NCI-H1694 treated with DMSO at 0.1 percent for 48 hours (cell line): ENCODE measurements at regions not wholly inside any gene's neighbourhood (a gene's known extent, or its start where the extent isn't known, plus 50 kb on each side); places are given as distances from the start of the nearest gene placed in this dataset.

ENCODE experiments used
- DNase-seq: peaks from one replicate; lab custom pipeline; 2025; lab: John Stamatoyannopoulos, UW

DNA sequence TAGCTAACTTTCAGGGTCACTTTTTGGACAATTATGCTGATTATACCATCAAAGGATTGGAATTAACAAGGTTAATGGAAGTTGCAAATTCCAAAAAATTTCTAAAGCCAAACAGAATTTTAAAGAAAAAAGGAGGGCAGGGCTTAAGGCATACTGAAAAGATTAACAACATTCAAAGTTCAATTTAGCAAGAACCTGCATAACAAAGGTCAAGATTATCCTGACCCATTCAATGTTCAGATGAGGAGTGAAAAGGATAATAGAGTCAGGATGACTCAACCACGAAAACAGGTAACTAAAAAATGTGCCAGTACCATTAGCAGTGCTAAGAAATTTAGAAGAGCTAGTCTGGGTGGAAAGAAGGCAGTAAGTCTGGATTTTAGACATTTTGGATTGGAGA is 139.8 kb upstream of the HNMT start:
- no peak for DNase-seq

DNA sequence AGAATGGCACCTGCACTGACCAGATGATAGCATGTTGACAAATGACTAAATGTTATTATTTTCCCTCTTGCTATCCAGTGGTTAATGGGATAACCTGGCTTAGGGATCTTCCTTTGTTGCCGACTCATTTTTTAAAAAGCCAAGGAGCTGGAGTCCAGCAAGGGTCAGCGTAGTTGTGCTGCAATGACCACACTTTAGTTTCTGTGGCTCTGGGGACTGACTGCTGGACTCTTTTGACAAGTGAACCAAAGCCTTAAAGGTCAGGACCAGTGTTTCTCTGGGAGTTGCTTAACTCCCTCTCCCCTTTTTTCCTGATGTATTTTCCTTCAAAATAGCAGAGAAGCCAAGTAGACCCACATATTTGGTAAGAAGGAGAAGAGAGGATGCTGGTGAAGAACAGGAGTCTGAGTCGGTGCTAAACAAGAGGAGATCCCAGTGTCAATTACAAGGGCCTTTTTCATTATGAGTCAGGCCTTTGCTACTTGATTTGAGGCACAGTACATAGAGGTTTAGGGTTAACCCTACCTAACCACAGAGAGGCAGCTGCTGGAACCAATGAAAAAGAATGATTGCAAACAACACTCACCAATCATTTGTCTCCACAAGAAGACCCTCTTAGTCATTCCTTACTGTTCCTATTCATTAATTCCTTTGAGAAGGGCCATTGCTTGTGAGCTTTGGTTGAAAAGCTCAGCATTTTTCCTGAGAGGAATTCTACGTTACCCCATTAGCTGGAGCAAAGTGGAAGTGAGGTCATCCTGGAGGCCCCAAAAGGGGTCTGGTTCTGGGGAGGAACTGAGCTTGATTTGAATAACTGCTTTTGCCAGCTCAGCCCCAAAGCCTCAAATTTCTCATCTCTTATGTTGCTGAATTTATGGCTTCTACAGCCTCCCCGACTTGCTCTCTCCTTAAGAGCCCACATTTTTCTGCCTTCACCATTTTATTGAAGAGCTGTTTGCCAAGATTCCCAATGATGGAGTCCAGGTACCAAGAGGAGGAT is 137.6 kb upstream of the HNMT start:
- no peak for DNase-seq

DNA sequence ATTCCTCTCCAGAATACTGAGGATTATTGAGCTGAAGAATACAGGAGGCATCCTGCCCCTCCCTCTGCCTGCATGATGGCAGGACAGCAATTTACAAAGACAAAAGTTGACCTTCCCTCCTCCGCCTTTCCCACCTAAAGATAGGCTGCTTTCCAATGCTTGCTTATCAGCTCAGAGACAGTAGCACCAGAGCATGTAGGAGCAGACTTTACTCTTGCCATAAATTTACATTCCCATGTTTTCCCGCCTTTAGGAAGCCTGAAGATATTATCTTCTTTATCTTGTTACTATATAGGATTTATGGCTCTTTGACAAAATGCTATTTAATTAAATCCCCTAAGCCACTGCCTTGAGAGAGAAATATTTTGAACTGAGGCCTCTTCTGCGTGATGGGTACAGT is 135.6 kb upstream of the HNMT start:
- DNase-seq: no peak

DNA sequence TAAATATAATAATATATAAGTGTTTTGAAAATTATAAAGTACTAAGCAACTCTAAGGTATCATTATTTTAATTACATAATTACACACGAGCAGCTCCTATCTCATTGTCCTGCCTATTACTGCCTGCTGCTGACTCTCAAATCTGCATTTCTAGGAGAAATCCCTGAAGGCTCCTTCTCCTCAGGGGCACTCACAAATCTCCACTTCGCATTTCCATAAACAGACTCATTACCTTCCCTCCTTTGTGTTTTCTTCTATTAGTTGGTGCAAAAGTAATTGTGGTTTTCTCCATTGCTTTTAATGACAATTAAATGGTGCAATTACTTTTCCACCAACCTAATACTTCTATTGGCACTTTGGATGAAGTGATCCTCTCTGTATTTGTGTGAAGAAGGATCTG is 135.0 kb upstream of the HNMT start:
- no peak for DNase-seq

DNA sequence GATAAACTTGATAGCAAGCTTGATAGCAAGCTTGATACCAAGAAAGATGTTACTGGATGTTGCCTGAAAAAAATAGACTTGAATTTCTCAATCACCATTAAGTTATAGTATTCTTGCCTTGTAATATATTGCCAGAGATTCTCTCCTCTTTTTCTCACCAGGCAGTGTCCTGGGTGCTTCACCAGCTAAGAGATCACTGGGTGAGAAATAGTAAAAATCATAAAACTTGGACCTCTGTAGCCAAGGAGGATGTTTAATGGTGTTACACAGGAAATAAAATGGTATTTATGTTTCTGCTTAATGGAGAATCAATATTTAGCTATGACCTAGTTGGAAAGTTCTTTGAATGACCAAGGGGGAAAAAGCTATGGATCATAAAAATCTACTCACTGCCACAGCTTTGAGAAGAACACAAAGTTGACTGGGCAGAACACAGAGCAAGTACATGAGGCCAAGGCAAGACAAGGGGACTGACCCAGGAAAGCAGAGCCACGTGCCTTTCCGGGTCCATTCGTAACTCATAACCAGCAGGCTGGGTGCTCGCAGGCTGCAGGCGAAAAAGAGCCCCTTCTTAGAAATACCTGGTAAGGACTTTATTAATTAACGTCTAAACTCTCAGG is 129.4 kb upstream of the HNMT start:
- no peak for DNase-seq

DNA sequence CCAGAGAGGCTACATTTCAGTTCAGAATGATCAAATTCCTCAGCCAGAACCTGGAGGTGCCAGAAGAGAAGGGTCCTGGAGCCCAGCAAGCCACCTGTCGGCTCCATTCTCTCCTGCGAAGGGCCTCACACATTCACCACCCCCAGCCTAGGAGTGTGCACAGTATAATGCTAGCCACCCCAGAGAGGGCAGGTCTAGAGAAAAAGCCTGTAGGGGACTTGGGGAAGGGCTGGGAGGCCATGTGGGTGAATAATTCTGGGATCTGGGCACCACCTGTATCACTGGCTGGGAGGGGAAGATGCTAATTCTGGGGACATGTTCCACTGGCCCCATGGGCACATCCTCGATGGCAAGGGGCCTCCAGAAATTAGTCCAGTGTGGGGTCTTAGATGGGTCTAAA is 127.6 kb upstream of the HNMT start:
- DNase-seq: no peak

DNA sequence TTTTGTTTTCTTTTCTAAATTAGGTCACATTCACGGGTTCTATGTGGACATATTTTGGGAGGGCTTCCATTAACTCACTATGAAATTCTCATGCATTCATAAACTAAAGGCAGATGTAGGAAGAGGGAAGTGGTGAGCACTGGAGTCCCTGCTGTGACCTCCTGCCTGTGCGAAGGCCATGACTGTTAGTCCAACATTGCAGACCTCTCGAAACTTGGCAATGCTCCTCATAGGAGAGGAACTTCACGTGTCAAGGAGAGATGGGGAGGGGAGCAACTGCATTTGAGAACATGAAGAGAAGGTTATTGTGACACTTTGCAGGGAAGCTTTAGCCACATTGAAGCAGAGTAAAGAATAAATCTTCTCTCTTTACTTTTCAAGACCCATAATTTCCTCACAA is 126.4 kb upstream of the HNMT start:
- DNase-seq: no peak

DNA sequence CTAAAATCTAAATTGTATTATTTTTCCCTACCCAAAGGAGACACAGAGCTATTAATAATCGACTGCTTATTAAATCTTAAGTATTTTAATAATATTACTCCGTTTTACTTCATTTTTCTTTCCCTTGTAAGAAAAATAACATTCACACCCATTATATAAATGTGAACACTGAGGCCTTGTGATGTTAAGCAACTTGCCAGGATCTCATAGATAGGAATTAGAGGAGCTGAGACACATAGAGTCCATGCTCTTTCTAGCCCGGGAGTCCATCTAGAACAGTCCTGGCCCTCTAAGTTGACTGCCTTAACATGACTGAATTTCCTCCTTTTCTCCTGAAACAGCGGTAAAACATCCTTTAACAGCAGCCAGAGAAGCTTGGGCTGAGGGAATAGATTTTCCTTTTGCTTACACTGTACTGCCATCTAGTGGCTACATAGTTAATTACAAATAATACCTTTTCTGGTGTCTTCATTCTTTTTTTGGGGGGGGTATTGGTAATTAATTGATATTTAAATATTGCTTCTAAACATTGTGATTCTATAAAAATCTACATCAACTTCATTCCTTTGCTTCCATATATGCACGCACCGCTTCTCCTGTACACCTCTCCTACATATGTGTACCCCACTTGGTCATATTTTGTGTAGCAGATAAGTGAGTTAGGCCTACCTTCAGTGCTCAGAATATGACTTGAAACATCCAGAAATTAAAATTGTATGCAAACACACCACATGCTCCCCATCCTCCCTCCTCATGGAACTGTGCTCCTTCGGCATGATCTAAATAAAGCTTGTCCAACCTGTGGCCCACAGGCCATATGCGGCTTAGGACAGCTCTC is 125.8 kb upstream of the HNMT start:
- peak; percentile 62 for DNase-seq

DNA sequence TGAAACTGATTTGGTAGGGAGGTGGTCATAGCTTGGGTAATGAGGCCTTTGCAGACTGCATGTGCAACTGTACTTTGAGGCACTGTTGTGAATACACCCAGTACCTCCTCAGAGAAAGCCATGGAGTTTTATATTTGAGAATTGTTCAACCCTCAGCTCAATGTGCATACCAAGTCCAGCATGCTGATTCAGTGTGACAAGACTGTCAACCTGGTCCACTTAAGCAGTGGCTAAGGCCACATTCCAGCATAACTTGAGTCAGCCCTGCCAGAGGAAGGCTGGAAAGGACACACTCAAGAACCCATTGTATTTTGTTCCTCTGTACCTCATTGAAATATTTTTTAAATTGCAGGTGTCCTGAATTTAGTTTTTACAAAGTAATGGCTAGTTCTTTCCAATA is 121.8 kb upstream of the HNMT start:
- no peak for DNase-seq

DNA sequence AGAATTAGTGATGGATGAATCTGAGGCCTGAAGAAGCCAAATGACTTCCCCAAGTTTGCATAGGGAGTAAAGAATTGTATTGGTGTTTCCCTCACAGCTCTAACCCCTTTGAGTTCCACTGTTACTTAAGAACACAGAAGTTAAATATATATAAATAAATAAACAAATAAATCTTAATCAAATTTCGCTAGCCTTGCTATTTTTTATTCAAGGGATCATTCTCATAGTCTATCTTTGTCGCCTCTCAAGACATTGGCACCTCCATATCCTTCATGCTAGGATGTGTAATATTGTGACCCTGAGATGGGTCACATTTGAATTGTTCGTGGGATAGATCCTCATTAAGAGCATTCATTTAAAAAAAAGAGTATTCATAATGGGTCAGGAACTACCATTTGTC is 121.3 kb upstream of the HNMT start:
- no peak for DNase-seq

DNA sequence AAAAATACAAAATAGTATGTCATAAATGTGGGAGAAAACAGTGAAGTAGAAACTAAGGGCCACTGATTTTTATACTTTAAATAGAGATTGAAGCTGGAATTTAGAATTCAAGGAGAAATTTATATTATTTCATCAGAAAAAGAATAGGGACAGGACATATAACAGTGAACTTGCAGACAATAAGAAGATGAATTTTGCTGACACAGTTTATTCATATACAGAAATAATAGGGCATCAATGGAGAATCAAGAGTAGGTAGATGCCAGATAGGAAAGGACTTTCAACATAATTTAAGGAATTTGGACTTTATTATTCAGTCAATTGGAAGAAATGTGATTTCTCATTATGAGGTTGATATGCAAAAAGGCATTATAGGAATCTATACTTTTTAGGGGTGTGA is 118.9 kb upstream of the HNMT start:
- no peak for DNase-seq

DNA sequence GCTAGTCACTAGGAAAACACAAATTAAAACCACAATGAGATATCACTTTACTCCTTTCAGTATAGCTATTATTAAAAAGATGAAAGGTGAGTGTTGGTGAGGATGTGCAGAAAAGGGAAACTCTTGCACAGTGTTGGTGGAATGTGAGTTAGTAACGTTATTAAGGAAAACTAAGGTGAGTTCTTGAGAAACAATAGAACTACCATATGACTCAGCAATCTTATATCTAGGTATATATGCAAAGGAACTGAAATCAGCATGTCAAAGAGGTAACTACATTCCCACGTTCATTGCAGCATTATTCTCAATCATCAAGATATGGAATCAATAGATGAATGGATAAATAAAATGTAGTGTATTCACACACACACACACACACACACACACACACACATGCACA is 117.3 kb upstream of the HNMT start:
- DNase-seq: no peak

DNA sequence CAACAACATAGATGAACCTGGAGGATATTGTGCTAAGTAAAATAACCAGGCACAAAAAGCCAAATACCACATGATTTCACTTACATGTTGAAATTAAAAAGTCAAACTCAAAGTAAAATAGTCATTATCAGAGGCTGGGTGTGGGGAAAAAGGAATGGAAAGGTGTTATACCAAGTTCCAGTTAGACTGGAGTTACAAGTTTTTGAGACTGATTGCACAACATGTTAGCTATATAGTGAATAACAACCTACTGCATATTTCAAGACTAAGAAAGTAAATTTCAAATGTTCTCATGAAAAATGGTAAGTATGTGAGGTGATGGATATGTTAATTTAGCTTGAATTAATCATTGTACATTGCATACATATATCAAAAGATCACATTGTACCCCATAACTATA is 116.8 kb upstream of the HNMT start:
- no peak for DNase-seq

DNA sequence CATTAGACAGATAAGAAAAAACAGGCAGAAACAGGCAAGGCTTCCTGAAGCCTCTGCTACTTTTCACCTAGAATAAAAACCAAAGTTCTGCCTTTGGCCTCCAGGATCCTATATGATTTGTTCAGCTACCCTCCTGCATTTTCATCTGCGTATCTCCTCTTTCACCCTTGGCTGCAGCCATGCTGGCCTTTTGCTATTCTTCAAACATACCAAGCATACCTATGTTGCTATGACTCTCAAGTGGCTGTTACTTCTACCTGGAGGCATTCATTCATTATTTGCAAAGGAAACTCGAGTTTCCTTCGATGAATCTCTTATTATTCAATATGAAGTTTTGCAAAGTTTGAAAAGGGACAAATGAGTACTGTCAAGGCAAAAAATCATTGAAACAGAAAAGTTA is 106.4 kb upstream of the HNMT start:
- DNase-seq: no peak

DNA sequence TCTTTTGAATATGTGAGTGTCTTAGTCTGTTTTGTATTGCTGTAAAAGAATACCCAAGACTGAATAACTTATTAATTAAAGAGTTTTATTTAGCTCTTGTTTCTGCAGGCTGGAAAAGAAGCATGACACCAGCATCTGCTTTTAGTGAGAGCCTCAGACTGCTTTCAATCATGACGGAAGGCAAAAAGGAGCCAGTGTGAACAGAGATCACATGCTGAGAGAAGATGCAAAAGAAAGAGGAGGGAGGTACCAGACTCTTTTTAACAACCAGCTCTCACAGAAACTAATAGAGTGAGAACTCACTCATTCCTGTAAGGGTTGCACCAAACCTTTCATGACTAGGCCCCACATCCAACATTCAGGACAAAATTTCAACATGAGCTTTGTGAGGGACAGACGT is 101.6 kb upstream of the HNMT start:
- no peak for DNase-seq

DNA sequence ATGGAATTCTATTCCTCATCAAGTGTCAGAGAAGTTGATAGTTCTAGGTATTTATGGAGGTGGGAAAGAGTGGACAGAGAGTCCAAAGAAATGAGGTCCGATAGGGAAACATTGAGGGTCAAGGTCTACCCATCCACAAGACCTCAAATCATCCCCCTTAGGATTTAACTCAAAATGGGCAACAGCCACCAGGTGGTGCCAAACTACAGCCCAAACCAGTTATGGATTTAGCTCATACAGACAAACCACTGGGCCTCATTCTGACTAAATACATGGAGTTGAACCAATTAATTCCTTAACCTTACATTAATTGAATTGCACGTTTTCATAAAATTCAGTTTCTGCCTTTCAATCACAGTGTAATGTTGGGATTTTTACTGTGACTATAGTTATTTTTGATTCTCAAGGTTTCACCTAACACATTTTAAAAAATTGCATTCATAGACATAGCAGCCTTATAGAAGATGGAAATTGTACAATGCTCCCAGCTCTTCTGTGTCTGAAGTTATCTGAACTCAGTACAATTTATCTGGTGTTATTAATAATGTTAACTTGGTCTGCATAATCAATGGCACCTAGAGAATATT is 98.2 kb upstream of the HNMT start:
- peak; percentile 52 for DNase-seq

DNA sequence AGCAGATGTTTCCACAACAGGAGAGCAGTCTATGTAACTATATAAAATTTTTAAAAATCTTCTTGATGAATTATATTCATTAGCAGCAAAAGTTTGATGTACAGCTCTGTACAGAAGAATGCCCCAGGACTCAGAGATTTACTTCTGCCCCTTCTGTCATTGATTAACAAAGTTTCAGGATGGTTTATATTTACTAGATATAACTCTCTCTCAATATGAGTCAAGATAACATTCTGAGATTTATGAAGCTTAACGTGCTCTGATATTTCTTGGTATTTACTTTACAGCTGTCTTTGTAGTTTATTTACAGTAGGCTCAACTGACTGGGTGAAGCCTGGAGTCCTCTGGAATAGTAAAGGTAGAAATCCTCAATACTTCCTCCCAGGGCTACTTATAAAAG is 93.6 kb upstream of the HNMT start:
- no peak for DNase-seq

DNA sequence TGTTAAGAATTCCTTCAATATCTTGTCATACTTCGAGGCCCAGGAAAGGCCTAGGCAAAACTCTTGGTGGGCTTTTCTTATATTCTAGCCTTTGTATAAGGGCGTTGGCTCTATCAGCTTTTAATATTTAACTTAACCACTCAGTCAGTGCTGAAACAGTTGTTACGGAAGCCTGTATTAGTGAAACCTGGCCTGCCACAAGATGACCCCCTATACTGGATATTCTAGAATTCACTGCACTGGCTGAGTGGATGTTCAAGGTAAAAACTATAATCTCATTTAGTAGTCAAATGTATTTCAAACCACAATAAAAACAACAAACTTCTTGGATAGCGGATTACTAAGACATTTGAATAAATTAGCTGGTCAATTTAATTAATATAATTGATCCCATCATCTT is 91.7 kb upstream of the HNMT start:
- DNase-seq: no peak

DNA sequence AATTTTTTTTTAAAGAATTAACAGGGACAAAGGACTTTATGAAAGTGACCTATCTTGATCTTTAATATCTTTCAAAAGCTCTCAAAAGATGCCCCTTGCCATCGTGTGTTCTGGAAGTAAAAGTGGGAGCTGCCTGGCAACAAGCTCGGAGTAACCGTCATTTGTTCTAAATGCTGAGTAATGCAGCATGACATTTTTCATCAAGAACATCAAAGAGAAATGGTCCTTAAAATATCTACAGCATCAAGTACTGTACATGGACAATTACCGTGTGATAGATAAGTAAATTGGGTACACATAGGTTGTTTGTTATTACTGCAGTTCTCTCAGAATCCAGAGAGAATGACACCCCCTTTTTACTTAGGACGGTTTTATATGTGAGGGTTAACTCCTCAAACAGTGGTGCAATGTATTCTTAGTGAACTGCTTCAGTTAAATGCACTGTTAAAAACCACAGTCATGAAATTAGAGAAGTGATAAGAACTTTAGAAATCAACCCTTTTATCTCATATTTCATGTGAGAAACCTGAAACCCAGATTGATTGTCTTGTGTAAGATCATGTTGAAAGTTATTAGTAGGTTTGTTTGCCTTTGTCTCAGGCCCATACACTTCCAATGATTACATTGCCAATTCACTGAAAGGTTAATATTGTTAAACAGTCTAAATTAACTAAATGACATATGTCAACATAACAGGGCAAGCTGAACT is 90.6 kb upstream of the HNMT start:
- no peak for DNase-seq

DNA sequence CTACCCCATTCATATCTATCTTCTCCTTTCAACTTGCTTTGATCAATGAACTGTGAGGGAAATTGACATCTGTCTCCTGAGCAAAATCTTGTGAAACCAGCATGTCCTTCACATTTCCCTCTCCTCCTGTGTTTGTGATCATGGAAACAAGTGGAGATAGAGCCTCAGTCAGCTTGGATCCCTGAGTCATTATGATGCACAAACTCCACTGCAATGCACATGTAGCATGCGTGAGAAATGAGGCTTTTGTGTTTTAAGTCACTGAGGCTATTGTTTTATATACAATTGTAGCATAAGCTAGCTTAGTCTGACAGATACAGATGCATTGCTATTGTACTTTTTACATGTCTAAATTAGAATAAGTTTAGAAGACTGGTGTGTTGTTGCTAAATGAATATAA is 85.2 kb upstream of the HNMT start:
- no peak for DNase-seq

DNA sequence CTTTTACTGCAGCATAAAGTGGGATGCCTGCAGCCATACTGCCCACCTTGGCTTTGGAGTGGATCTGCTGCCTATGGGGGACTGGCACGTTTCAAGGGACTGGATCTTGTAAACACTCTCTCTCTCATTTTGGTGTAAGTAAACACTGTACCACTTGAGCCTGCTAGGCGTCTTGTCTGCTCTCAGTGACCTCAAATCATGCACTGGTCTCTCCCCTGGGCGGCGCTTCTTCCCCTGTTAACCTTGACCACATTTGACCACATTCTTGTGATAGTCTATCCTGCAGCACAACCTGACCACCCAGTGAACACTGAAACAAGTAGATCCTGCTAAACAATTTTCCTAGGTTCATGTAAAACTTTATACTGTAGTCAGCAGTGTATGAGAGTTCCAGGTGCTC is 82.6 kb upstream of the HNMT start:
- no peak for DNase-seq
